NCI-H187 (cell line): ENCODE measurements at regions not wholly inside any gene's neighbourhood (a gene's known extent, or its start where the extent isn't known, plus 50 kb on each side); places are given as distances from the start of the nearest gene placed in this dataset.

Experiments
- DNase-seq, 2 experiments: peaks; one replicate each; lab custom pipeline; 2025; lab: John Stamatoyannopoulos, UW

DNA sequence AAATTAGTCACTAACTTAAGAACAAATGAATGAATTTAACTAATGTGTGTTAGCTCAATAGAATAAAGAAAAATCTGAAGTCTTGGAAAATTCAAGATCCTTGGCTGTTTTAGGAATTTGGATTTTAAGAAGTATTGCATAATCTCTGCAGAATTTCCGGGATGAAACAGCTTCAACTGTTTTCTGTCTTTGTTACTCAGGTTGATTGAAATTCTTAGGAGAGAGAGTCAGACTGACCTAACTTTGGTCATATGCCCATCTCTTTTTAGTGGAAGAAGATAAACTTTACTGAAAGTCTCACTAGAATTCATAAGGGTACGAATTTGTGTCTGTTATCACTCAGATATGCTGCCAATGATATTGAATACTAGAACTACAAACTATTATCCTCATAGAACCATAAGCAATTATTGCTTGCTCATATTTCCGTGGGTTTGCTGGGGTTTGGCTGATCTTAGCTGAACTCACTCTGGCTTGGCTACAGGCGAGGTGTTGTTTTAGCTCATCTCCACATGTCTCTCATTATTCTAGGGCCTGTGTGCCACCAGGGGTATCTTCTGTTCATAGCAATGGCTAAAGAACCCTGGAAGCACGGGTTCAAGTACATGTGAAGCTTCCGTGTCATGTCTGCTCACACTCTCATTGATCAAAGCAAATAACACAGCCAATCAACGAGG lies 257.4 kb upstream of the NOVA1 start:
- no peak for DNase-seq

DNA sequence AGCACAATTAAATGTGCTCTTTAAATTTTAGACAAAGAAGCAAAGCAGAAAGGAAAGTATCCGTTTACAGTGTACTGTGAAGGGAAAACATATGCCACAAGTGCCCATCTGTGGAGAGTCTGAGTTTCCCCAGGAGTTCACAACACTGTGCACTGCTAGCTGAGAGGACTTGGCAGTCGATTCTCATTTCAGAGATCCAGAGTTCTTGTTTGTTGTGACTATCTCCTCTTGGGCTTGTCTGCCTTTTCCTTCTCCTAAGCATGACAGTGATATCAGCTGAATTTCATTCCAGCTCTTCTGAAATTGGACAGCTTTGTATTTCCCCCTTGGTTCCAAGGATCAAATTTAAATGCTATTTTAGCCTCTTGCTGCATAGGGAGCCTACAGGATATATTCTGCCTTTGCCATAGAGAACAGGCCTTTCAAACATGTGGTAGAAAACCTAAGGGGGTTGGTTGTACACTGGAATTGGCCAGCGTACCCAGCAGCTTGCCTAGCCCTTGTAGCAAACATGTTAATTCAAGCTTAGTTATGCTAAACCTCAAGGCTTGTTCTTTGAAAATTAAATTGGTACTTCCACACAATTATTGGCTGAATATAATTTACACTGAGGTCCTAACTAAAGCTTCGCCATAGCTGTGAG lies 259.2 kb upstream of the NOVA1 start:
- DNase-seq = no peak

DNA sequence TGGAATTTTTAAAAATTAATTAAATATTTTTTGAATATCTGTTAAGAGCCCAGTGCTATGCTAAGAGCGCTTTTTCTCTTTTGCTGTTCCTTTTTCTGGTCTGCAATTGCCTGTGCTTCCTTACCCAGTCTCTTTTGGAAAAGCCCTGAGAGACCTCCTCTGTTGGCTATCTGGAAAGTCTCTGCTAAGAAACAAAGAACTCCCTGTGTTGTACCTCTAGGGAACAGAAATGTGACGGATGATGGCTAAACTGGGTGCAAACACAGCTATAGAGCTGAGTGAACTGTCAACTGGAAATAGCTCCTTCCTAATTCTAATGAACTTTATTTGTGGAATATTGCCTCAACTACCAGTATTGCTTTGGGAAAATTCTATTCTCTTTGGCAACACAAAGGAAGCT lies 261.6 kb upstream of the NOVA1 start:
- DNase-seq = no peak

DNA sequence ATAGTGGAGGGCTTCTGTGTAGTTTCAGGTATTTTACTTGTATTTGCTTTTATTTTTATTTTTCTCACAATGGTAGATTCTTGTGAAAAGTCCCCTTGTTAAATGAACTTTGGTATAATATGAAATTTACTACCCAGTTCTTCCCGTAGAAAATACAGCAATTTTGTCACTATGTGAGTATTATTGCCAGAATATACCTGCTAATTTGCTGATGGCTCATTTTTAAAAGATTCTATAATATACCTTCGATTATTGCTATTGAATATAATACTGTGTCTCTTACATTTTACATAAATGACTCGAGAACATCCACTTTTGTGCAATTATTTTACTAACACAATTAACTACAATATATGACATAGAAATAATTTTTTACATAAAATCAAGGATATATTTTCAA lies 262.3 kb upstream of the NOVA1 start:
- DNase-seq = no peak

DNA sequence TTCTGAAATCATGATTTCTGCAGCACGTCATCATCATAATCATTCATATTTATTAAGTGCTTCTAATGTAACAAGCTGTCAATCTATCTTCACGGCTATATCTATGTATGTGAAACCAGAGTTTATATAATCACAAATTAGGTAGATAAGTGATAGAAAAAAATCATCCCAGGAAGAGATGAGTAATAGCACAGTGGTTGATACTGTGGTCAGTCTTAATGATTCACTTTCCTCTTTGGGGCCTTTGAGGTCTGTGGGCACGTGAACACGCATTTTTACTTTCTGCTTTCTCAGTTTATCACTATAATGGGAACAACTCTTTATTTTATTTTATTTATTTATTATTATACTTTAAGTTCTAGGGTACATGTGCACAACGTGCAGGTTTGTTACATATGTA lies 265.9 kb upstream of the NOVA1 start:
- DNase-seq = no peak

DNA sequence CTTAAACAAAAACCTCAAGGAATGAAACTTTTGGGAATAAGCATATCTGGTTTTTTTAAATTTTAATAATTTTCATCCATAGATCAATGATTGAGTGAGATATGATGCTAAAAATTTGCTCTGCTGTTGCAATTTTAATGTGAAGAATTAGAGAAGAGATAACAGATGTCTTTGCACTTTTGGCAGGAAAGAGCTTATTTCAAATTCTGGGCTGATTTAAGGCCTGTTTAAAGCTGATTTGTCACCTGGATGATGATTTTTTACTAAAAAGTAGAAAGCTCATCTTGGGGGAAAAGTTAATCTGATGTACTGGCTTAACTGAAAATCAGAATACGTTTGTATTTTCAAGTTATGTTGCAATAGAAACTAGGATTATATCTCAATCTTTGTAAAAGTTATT lies 268.9 kb upstream of the NOVA1 start:
- DNase-seq = no peak

DNA sequence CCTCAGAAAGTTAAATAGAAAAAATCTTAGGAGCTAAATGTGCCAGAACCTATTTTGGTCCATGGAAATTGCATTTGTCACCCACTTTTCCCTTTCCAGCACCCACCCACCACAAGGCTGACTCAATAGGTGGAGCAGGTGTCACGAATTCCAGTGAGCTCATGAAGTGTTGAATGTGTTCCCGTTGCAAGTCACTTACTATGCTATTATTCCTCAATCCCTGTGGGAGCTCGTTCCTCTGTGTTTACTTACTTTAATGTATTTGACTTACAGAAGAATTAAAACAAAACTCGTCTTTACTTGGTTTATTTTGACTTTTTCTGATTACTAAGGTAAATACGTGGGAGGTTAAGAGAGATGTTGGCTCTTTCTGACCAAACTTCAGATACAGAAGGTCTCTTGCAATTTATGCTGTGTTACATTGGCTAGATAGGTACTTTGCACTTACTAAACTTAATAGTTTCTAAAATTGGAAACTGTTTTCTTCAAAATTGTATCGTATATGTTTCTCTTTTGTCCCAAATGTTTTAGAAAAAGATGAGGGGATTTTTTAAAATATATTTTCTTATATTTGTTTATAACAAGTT lies 269.4 kb upstream of the NOVA1 start:
- DNase-seq = no peak

DNA sequence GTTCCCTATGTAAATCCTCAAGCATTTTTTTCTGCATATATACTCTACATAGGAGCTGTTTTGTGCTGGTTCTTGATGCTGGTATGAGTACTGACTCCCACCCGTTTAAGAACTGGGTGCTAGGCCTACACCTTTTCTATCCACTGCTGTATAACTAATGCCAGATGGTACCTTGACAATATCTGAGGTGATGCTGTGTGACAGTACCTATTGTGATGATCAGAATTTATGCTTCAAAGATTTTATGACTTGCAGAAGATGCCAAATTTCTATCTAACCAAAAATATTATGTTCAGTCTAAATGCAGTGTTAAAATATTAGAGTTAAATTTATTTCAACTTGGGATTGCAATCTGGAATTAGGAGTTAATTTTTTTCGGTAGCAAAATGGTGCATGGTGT lies 272.3 kb upstream of the NOVA1 start:
- DNase-seq = no peak

DNA sequence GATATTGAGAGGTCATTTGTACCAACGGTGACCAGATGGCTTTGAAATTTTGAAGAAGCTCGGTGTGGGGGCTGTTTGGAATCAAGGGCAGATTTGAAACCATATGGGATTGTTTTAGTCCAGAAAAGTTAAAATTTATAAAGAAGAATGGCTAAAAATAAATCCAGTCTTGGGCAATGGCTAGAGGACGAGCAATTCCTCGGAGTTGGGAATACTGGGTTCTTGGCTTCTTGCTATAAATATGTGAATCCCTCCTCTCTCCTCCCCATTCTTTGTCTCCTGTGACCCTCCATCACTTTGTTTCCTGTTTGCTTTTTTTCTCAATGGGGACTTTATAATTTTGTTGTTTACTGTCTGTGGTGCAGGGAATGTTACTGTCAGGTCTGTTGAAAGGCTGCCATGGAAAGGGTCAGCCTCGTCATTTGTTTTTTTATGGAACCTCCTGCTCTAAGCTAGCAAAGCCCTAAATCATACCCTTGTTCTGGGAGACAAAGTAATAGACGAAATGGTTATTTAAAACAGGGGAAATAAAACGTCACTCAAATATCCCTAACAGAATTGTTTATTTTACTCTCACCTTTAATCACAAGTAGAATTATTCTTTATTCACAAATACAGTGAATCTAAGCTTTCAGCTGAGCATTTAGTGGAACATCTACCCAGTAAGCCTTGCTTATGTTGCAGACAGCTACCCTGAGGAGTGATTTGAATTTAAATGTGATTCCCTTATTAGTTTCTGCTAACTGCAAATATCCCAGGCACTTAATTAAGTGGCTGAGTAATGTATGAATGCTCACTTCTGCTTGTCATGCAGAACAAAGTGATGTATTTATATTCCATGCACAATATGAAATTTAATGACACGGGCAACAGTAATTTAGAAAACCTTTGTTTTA lies 273.1 kb upstream of the NOVA1 start:
- DNase-seq = no peak

DNA sequence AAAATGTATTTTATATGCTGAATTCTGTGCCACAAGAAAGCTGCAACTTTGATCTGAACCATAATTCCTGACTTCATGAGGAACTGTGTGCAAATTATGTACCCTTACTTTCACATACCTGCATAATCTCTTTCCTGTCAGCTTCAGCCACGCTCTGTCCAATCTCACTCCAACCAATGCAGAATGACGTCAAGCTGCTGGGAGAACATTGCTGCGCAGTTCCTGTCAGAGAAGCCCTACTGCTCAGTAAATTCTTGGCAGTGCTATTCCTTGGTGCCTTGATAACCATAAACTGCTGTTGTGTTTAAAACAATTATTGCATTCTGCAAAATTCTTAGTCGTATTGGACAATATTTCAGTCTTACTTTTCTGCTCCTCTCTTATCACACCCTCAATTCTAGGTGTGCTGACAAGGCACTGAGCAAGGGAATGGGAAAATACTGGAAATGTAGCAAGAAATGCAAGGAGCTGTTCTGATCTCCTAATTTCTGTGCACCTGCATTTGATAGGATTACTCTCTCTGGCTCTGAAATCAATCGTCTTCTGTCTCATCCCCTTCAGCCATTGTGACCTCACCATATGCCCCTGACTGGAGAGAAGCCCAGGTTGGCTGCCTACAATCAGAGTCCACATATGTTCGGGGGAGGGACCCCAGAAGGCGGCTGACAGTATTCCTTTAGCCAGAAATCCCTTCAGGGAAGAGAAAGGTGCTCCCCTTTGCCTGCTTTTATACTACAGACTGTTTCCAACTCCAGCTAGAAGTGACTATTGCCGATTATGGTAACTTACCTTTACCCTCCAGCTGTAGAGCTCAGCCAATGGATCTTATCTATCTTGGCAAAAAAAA lies 274.9 kb upstream of the NOVA1 start:
- DNase-seq = no peak

DNA sequence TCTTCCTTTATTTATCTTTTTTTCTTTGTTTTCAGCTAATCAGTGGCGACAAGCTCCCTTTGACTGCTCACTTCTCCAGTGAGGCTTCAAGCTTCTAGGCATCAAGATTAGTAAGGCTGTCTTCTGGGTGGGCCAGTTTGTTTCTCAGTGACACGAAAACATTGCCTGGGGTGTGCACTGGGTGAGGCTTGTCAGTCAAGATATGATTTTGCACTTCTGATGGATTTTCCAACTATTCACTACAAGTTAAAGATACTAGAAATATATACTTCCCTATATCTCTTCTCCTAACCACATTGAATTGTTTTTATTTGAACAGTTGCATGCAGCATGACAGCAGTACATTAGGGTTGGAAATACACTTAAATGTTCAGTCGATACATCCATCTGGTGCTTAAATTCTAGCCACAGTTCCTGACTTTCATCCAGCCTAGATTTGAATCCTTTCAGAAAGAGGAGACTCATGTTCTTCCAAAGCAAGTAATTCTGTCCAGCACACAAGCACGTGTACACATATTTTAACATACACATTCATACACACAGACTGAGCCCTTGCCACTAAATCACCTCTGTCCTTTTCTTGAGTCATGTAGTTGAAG lies 275.6 kb upstream of the NOVA1 start:
- DNase-seq = no peak

DNA sequence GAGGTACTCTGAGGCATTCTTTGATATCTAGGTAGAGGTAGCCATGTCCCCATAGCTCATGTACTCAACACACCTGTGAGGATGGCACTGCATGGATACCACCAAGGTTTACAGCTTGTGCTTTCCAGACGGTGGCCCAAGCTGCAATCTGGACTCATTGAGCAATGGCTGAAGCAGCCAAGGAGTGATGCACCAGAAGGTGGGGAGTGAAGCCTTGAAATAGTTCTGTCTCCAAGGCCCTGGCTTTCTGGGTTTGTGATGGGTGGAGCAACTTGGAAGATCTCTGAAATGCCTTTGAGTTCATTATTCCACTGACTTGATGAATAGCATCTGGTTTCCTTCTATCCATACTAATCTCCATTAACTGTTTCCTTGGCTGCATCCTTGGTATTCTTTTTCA lies 290.0 kb upstream of the NOVA1 start:
- no peak for DNase-seq

DNA sequence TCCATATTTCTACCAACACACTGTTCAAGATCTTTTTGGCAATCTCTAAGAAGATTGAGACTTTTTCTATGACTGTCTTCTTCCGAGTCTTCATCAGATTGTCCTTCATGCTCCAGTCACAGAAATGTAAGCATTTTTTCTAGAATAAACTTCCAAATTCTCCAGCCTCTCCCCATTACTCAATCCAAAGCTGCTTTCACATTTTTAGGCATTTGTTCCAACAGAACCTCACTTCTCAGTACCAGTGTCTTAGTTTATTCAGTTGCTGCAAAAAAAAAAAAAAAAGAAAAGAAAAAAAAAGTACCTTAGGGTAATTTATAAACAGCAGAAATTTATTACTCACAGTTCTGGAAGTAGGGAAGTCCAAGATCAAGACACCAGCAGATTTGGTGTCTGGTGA lies 290.8 kb upstream of the NOVA1 start:
- DNase-seq = no peak

DNA sequence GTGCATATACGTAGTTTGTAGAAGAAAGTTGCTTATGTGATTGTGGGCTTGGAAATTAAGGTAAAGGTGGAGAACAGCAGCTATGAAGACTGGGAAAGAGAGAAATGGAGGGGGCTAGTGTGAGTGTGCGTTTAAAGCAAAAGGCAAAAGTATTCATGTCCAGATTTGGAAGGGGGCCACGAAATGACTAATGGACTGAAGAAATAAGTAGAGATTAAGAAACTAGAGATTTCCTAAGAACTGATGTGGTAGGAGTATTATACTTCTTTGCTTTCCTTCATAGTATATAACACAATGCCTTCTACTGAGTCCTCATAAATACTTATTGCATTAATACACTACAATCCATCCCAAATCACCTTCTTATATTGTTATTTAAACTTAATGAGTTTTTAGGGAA lies 298.6 kb upstream of the NOVA1 start:
- no peak for DNase-seq

DNA sequence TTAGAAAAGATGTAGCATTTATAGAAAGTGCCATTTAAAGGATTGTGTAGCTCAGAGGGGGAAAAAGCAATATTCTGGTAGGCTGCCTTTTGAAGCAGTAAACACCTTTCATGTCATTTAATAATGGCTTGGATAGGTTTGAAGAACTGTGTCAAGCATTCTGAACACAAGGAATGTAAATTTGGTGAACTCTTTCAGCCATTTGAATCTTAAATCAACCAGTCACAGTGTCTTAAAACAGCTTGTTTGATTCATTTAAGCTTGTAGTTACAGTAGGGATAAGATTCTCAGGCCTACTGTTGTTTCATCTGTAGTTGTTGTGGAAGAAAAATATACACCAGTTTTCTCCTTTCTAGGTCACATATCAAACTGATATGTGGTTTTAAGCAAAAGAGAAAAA lies 299.4 kb upstream of the NOVA1 start:
- DNase-seq = no peak

DNA sequence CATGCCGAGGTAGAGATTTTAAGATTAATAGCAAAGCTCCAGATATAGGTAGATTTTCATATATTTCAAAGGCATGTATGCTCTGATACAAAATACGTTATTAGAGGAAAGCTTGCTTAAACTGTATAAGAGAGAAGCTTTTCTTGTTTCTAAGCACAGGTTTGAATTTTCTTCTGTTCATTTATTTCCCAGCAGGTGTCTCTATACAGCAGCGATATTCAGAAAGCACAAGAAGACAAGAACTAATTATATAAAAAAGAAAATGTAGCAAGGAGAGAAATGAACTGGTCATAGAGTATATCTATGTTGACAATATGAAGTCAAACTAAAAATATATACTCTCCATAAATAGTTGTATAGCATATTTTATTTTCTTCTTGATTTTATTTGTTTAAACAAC lies 307.4 kb upstream of the NOVA1 start:
- DNase-seq = no peak

DNA sequence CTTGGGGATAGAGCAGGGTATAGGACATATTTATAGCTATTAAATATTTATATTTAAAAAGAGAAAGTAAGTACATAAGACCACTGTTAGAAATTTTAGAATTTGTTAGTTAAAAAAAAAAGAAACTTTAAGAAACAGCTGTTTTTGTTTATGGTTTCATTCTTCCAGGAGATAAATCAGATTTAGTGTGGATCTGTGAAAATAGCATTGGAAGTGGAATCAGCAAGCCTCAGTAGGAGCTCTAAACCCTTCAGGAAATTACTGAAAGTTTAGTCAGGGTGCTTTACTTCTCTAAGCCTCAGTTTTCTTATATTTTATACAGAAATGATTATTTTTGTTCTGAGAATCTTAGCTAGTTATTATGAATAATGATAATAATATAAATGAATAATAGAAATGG lies 316.0 kb upstream of the NOVA1 start:
- DNase-seq = no peak

DNA sequence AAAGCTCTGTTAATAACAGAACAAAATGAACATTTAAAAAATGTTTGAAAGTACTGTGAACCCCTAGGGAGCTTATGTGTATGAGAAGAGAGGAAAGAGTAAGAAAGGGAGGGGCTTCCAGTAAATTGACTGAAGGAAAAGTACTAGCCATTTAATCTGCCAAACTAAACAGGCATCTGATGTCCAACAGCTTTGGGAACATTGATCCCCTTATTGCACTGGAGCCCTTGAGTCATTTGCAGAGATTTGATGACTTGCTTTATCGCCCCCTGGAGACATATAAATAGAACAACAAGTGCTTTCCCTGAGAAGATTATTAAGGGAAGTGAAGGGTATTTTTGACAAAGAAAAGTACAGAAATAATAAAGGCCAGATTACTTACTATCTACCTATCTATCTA lies 319.3 kb upstream of the NOVA1 start:
- DNase-seq = no peak

DNA sequence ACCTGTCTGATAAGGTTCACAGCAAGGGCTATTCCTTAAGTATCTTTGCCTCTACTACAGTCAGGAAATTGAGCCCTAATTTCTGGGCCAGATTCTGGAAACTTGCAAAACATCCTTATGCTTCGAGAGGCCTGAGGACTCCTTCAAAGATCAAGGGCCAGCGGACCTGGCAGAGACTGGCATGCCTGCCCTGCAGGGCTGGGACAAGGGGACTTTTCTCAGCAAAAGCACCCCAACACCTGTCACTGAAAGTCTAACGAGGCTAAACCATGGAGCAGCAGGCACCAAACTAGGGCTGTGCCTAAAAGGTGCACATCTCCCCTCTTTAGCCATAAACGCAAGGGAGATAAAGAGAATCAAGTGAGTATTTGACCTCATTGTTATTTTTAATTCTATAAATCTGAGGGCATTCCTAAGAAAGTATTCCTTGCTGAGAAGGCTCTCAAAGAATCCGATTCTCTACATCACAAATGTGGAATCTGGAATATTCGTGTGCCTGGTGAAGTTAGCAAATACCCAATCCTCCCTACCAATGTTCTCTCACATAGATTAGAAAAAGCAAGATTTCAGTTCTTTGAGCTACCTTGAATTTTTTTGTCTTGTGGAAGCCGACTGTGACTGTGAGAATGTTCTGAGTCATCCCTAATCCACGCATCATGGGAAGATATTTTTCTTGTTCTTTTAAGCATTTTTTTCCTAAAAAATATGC lies 328.2 kb upstream of the NOVA1 start:
- no peak for DNase-seq

DNA sequence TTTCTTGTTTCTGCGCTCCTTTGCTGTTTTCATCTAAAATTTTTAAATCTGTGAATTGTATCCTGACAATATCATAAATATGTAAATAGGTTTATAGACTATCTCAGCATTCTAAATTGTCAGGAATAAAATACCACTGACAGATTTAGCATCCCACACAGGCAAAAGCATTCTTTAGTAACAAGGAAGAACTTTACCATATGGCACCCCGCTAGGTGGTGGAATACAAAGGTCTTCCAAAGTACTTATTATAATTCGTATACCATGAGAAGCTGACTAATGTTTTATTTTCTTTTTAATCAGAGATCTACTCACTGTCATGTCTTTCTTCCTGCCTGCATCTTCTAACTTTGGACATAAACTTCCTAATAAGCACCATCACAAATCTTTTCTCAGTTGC lies 328.8 kb upstream of the NOVA1 start:
- no peak for DNase-seq

DNA sequence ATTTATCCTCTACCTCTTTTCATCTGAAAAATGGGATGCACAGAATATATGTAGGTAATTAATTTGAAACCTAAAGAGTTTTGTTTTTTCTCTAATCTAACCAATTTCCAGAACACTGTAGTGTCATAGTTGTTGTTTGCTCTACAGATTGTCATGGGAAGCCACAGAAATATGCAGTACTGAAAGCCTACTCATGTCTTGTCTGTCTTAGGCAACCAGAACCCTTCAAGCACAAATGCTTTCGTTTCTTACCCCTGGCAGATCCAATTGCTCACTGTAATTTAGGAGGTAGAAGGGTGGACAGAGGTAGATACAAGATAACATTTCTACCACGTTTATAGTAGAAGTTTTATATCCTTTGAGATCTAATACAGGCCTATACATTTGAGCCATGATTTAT lies 330.2 kb upstream of the NOVA1 start:
- DNase-seq = no peak
